ENCODE measurements at regions not wholly inside any gene's neighbourhood (a gene's known extent, or its start where the extent isn't known, plus 50 kb on each side); places are given as distances from the start of the nearest gene placed in this dataset.
"Not testable (repeated sequence)": the region's sequence is repeated elsewhere in the genome, so short reads cannot be mapped to it uniquely, and the experiment has no call there.

DNA sequence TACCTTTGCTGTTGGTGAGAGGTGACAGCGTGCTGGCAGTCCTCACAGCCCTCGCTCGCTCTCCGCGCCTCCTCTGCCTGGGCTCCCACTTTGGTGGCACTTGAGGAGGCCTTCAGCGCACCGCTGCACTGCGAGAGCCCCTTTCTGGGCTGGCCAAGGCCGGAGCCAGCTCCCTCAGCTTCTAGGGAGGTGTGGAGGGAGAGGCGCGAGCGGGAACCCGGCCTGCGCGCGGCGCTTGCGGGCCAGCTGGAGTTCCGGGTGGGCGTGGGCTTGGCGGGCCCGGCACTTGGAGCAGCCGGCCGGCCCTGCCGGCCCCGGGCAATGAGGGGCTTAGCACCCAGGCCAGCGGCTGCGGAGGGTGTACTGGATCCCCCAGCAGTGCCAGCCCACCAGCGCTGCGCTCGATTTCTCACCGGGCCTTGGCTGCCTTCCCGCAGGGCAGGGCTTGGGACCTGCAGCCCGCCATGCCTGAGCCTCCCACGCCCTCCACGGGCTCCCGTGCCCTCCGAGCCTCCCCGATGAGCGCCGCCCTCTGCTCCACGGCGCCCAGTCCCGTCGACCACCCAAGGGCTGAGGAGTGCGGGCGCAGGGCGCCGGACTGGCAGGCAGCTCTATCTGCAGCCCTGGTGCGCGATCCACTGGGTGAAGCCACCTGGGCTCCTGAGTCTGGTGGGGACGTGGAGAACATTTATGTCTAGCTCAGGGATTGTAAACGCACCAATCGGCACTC lies 700.3 kb downstream of the CDH18 start:
- DNase-seq, result not testable (repeated sequence)

DNA sequence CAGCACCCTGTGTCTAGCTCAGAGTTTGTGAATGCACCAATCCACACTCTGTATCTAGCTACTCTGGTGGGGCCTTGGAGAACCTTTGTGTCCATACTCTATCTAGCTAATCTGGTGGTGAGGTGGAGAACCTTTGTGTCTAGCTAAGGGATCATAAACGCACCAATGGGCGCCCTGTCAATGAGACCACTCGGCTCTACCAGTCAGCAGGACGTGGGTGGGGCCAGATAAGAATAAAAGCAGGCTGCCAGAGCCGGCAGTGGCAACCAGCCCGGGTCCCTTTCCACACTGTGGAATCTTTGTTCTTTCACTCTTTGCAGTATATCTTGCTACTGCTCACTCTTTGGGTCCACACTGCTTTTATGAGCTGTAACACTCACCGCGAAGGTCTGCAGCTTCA lies 699.7 kb downstream of the CDH18 start:
- not testable (repeated sequence) for DNase-seq

DNA sequence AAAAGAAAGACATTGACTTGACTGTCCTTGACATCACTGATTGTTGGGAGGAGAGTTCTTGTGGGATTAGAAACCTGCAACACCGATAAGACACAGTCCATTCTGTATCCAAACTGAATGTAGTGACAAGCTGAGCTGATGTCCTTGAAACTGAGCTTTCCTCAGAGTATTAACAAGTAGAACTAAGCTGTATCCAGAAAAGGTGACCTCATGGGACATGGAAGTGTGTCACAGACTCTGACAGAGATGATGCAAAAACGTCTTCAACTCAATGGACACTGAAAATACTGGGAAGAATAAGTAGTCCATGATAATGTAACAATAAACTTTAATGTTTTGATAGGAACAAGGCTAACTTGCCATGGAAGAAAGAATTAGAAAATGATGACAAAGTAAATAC lies 690.1 kb downstream of the CDH18 start:
- DNase-seq, result no peak

GRCh38 chr5:19301271-19301670 lies 686.7 kb downstream of the CDH18 start:
- no peak for DNase-seq

DNA sequence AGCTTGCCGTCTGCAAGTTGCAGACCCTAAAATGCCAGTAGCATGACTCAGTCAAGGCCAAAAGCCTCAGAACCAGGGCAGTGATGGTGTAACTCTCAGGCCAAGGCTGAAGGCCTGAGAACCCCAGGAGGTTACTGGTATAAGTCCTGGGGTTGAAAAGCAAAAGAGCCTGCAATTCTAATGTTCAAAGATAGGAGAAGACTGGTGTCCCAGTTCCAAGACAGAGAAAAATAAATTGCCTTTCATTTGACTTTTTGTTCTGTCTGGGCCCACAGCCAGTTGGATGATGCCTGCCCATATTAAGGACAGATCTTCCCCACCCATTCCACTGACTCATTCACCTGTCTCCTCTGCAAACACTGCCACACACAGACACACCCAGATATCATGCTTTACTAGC lies 673.2 kb downstream of the CDH18 start:
- no peak for DNase-seq

- DNase-seq, result no peak
Measured at GRCh38 chr5:19319252-19319651, 668.7 kb downstream of the CDH18 start.

- DNase-seq, result no peak
Measured at GRCh38 chr5:19322716-19323485, 665.1 kb downstream of the CDH18 start.

- DNase-seq, result no peak
Measured at GRCh38 chr5:19334278-19334677, 653.7 kb downstream of the CDH18 start.

- no peak for DNase-seq
Measured at GRCh38 chr5:19342942-19343341, 645.1 kb downstream of the CDH18 start.

- DNase-seq, result no peak
Measured at GRCh38 chr5:19352120-19352519, 635.9 kb downstream of the CDH18 start.

DNA sequence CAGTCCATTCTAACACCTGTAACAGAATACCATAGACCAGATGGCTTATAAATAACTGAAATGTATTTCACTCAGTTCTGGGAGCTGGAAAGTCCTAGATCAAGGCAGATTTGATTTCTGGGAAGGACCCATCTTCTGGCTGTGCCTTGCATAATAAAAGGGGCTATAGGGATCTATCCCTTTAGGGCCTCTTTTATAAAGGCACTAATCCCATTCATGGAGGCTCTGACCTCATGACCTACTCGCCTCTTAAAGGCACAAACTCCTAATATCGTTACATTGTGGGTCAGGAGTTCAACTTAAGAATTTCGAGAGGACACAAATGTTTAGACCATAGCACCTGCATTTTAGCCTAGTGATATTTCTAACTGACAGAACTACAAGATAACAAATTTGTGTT lies 619.0 kb downstream of the CDH18 start:
- DNase-seq, result no peak

- no peak for DNase-seq
Measured at GRCh38 chr5:19369561-19369960, 618.4 kb downstream of the CDH18 start.

DNA sequence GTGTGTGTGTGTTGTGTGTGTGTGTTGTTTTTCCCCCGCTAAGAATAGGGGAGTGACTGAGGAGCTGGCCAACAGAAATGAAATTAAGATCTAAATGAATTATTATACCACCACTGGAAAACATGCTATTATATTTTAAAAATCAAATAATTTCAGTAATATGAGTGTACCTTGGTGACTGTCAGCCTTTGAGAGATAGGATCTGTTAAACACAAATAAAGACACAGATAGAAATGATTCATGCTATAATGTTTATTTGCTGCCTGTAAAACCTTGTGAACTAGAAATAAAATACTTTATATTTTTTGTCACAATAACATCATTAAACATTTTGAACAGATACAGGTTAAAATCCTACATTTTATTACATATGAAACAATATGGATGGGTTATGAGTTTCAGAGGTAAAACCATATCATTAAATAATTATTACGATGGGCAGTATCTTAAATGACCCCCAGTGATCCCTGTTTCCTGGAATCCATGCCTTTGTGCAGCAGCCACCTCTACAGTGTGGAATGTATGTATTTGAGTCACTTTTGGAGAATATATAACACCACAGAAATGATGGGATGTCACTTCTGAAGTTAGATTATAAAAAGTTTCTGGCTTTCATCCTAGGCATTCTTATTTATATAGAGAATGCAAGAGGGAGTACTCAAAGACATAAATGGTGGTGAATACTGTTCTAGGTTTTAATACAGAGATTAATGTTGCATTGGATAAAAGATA lies 617.2 kb downstream of the CDH18 start:
- DNase-seq, result no peak

GRCh38 chr5:19388391-19388790 lies 599.6 kb downstream of the CDH18 start:
- no peak for DNase-seq

- no peak for DNase-seq
Measured at GRCh38 chr5:19401032-19401431, 587.0 kb downstream of the CDH18 start.

GRCh38 chr5:19406576-19407365 lies 581.2 kb downstream of the CDH18 start:
- no peak for DNase-seq

DNA sequence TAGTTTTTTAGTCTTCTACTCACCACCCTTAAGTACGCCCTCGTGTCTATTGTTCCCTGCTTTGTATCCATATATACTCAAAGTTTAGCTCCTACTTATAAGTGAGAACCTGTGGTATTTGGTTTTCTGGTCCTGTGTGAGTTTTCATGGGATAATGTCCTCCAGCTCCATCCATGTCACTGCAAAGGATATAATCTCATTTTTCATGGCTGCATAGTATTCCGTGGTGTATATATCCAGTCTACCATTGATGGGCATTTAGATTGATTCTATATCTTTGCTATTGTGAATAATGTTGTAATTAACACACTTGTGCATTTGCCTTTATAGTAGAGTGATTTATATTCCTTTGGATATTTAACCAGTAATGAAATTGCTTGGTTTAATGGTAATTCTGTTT lies 579.9 kb downstream of the CDH18 start:
- DNase-seq, result no peak

GRCh38 chr5:19411936-19412335 lies 576.1 kb downstream of the CDH18 start:
- no peak for DNase-seq
